Endothelial cell of umbilical vein (primary cell): ENCODE measurements at regions not wholly inside any gene's neighbourhood (a gene's known extent, or its start where the extent isn't known, plus 50 kb on each side); places are given as distances from the start of the nearest gene placed in this dataset.

ENCODE experiments used
- BruUV-seq: library from RNA; stranded (reverse); fragments of 400-500 nt; replicated peaks from 2 replicates; lab custom pipeline; 2021; lab: Mats Ljungman, UMichigan
- CTCF ChIA-PET: fragments of 300-600, 350-600 bp; sonication (Branson Sonifier 250); formaldehyde crosslinking; loops from one replicate; lab custom pipeline; 2021; ENCODE audit warnings: antibody characterized with exemption, inconsistent platforms; lab: Charles Lee
- POLR2A ChIA-PET: fragments of 300-600, 350-600 bp; sonication (Branson Sonifier 250); formaldehyde crosslinking; loops from one replicate; lab custom pipeline; 2021; ENCODE audit warnings: antibody characterized with exemption, inconsistent platforms; lab: Charles Lee
- DNase-seq: peaks from one replicate; pipeline ENCODE4 v3.0.0-alpha.2; 2011; ENCODE audit warnings: low read depth, low spot score
- FAIRE-seq: peaks from 2 replicates; lab custom pipeline; 2011; peaks lifted over from hg19 to GRCh38; lab: Jason Lieb, UNC
- H2AFZ ChIP-seq: 2 replicates; pipeline ENCODE4 v1.6.0; 2012; ENCODE audit warnings: low read depth, low read length, control low read depth, inconsistent platforms
- H3K27ac ChIP-seq: 2 replicates; pipeline ENCODE4 v1.5.1; 2011; ENCODE audit warnings: low read depth, mild to moderate bottlenecking, control low read depth, low read length, moderate library complexity; ENCODE audit not compliant: insufficient read depth
- H3K27me3 ChIP-seq, 2 experiments: 2 replicates each; pipeline versions ENCODE4 v1.6.0 to v1.6.1; 2011; ENCODE audit warnings: low read length in 2 of 2, mixed read lengths in 1 of 2; ENCODE audit not compliant: control insufficient read depth in 2 of 2, insufficient read depth in 2 of 2
- H3K36me3 ChIP-seq, 2 experiments: 2 replicates in 1 of 2; 3 replicates in 1 of 2; pipeline ENCODE4 v1.5.1; 2011; ENCODE audit warnings: low read length in 2 of 2, mild to moderate bottlenecking in 1 of 2, moderate library complexity in 1 of 2; ENCODE audit not compliant: control insufficient read depth in 2 of 2, insufficient read depth in 2 of 2; ENCODE audit errors: extremely low read depth in 1 of 2
- H3K4me1 ChIP-seq: 3 replicates; pipeline ENCODE4 v1.5.1; 2011; ENCODE audit warnings: mild to moderate bottlenecking, low read length; ENCODE audit not compliant: control insufficient read depth, insufficient read depth; ENCODE audit errors: extremely low read depth
- H3K4me2 ChIP-seq: 2 replicates; pipeline ENCODE4 v1.6.1; 2011; ENCODE audit warnings: low read length, control low read depth, mixed read lengths; ENCODE audit not compliant: insufficient read depth
- H3K4me3 ChIP-seq, 3 experiments: fragments of 200-600 bp in 1 of 3; sonication (generic), shearing (Covaris generic) in 1 of 3; replicated peaks in 1 of 3; 2 replicates each; pipeline ENCODE4 v1.5.1; 2011 to 2016; ENCODE audit warnings: control low read depth in 3 of 3, low read length in 3 of 3, mild to moderate bottlenecking in 2 of 3, inconsistent platforms in 1 of 3, low read depth in 1 of 3, moderate library complexity in 1 of 3; ENCODE audit not compliant: insufficient read depth in 1 of 3
- H3K79me2 ChIP-seq: 2 replicates; pipeline ENCODE4 v1.6.0; 2012; ENCODE audit warnings: low read length, inconsistent platforms; ENCODE audit not compliant: control insufficient read depth, insufficient read depth
- H3K9ac ChIP-seq: replicated peaks from 2 replicates; pipeline ENCODE3; 2011; ENCODE audit warnings: low read length, control low read depth; ENCODE audit not compliant: insufficient read depth; ENCODE audit errors: extremely low read depth
- H3K9me1 ChIP-seq: replicated peaks from 3 replicates; pipeline ENCODE4 v1.6.0; 2011; ENCODE audit warnings: mild to moderate bottlenecking, low read length; ENCODE audit not compliant: control insufficient read depth, insufficient read depth; ENCODE audit errors: extremely low read depth
- H3K9me3 ChIP-seq: replicated peaks from 2 replicates; pipeline ENCODE4 v1.5.1; 2012; ENCODE audit warnings: low read length, inconsistent platforms; ENCODE audit not compliant: control insufficient read depth, insufficient read depth
- H4K20me1 ChIP-seq: replicated peaks from 2 replicates; pipeline ENCODE3; 2011; ENCODE audit warnings: mild to moderate bottlenecking, low read length; ENCODE audit not compliant: control insufficient read depth, insufficient read depth; ENCODE audit errors: extremely low read depth
- EZH2 ChIP-seq: IDR thresholded peaks from 2 replicates; pipeline ENCODE4 v1.6.1; 2012; ENCODE audit warnings: borderline replicate concordance, low read depth, mild to moderate bottlenecking, moderate library complexity, low read length, inconsistent platforms; ENCODE audit not compliant: severe bottlenecking
- FOS ChIP-seq: IDR thresholded peaks from 2 replicates; pipeline ENCODE4 v1.6.1; 2011; ENCODE audit warnings: mild to moderate bottlenecking, low read length, moderate library complexity, borderline replicate concordance; ENCODE audit not compliant: insufficient read depth
- GATA2 ChIP-seq: IDR thresholded peaks from 2 replicates; pipeline ENCODE4 v1.7.0; 2011; ENCODE audit warnings: low read depth, mild to moderate bottlenecking, moderate library complexity, mixed read lengths, low read length; ENCODE audit not compliant: insufficient read length, insufficient read depth
- JUN ChIP-seq: IDR thresholded peaks from 2 replicates; pipeline ENCODE4 v1.6.1; 2011; ENCODE audit warnings: borderline replicate concordance, low read depth; ENCODE audit not compliant: insufficient read length, insufficient read depth
- MYC ChIP-seq: IDR thresholded peaks from one replicate; pipeline ENCODE4 v1.6.1; 2011; ENCODE audit warnings: mild to moderate bottlenecking, low read depth, low read length
- POLR2A ChIP-seq: IDR thresholded peaks from 2 replicates; pipeline ENCODE4 v1.6.1; 2012; ENCODE audit warnings: low read depth, mild to moderate bottlenecking, control low read depth, low read length
- dilution Hi-C: fragments of 300-500 bp; cut with MboI; formaldehyde crosslinking; loops from one replicate; pipeline ENCODE4 v1.15.0; 2019; ENCODE audit warnings: low sequenced_read_pairs; ENCODE audit not compliant: extremely low pct_ligation_motif_present
- intact Hi-C: fragments of 100-400 bp; cut with micrococcal nuclease; formaldehyde crosslinking; loops from one replicate; pipeline ENCODE4 v1.10.0; 2022
- TF ChIP-seq, protein P1 (sequence below): IDR thresholded peaks from 2 replicates; pipeline ENCODE4 v1.6.1; 2011; ENCODE audit not compliant: insufficient read depth, insufficient read length
- TF ChIP-seq, protein P2 (sequence below), 2 donors: IDR thresholded peaks; 1 replicate in 1 of 2; 2 replicates in 1 of 2; pipeline ENCODE4 v1.5.1; 2011; ENCODE audit warnings: low read length in 2 of 2, mild to moderate bottlenecking in 2 of 2, moderate library complexity in 2 of 2, control low read depth in 1 of 2, inconsistent platforms in 1 of 2, low read depth in 1 of 2; ENCODE audit not compliant: insufficient read depth in 1 of 2; ENCODE audit errors: extremely low read depth in 1 of 2

DNA sequence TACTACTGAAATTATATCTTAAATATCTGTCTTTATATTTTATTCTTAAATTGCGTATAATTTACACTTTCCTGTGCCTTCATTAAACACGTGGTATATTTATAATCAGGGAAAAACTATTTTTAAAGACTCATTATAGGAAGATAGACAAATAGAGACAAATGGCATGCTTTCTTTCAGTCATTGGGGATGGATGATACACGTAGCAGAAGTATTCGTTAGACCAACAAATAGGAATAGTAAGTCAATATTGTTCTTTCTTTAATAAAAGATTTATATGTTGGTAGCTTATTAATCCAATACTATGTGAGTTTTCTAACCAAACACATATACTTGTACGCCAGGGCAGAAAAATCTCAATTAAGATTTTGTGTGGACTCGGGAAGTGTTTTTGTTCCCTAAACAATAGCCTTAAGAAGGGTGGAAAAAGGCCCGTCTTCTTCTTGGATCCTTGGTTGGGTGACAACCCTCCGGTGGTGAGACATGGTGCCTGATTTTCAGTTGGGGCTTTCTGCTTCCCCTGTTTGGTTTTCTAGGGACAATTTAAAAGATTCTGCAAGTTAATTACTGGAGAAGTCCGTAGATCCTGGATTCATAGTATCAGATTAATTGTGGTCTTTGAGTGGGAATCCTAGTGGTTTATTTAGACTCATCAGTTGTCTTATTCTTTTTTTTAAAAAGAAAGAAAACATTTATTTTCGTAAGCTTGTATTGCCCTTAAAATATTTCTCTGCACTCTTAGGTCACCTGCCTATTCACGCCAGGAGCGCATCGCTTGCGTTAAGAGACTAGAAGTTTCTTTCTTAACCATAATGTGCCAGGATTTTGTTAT lies 83.5 kb upstream of the WNT7B start:
- BruUV-seq = no TSS peak
- intact Hi-C loops = loop anchor here (2.0 kb wide), 1 partner anchor 16 kb away; no protein-coding TSS in a partner anchor
- H2AFZ ChIP-seq = peak overlapping the region; percentile 39
- TF ChIP-seq MYC = no peak
- no peak for TF ChIP-seq POLR2A
- TF ChIP-seq, protein P1, sequence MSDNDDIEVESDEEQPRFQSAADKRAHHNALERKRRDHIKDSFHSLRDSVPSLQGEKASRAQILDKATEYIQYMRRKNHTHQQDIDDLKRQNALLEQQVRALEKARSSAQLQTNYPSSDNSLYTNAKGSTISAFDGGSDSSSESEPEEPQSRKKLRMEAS = no peak
- no peak for TF ChIP-seq FOS
- no peak for TF ChIP-seq JUN
- no peak for TF ChIP-seq GATA2
- TF ChIP-seq, protein P2, sequence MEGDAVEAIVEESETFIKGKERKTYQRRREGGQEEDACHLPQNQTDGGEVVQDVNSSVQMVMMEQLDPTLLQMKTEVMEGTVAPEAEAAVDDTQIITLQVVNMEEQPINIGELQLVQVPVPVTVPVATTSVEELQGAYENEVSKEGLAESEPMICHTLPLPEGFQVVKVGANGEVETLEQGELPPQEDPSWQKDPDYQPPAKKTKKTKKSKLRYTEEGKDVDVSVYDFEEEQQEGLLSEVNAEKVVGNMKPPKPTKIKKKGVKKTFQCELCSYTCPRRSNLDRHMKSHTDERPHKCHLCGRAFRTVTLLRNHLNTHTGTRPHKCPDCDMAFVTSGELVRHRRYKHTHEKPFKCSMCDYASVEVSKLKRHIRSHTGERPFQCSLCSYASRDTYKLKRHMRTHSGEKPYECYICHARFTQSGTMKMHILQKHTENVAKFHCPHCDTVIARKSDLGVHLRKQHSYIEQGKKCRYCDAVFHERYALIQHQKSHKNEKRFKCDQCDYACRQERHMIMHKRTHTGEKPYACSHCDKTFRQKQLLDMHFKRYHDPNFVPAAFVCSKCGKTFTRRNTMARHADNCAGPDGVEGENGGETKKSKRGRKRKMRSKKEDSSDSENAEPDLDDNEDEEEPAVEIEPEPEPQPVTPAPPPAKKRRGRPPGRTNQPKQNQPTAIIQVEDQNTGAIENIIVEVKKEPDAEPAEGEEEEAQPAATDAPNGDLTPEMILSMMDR (IDR thresholded peaks at IDR 0.05; ENCODE audit: extremely low read depth in 1 of 2, insufficient read depth in 1 of 2, low read depth in 1 of 2, low read length in 2 of 2) = no peak
- TF ChIP-seq EZH2 = no peak
- peak overlapping the region in 2 of 3 experiments; percentile 13 to 57 for H3K4me3 ChIP-seq
- dilution Hi-C loops = no loop called here
- no peaks in the 10 kb centered on the region for H3K9me3 ChIP-seq
- no peaks in the 10 kb centered on the region for H3K27me3 ChIP-seq
- CTCF ChIA-PET = interaction anchor here (1.0 to 1.4 kb wide), 3 partner anchors 9 to 47 kb away, joined by 3 to 4 read pairs (median 3); no protein-coding TSS in a partner anchor
- no peaks in the 10 kb centered on the region for H4K20me1 ChIP-seq
- H3K36me3 ChIP-seq = no peaks in the 10 kb centered on the region
- H3K79me2 ChIP-seq = peaks cover 84% of the 10 kb centered on the region
- FAIRE-seq (no peak), DNase-seq (no peak)
- H3K27ac ChIP-seq = peak overlapping the region; percentile 53
- POLR2A ChIA-PET = no interaction called here
- no peaks in the 10 kb centered on the region for H3K9me1 ChIP-seq
- peak overlapping the region; percentile 64 for H3K9ac ChIP-seq
- H3K4me1 ChIP-seq = peaks cover 37% of the 10 kb centered on the region
- H3K4me2 ChIP-seq = peak overlapping the region; percentile 88
